ENCODE measurements at regions not wholly inside any gene's neighbourhood (a gene's known extent, or its start where the extent isn't known, plus 50 kb on each side); places are given as distances from the start of the nearest gene placed in this dataset.

DNA sequence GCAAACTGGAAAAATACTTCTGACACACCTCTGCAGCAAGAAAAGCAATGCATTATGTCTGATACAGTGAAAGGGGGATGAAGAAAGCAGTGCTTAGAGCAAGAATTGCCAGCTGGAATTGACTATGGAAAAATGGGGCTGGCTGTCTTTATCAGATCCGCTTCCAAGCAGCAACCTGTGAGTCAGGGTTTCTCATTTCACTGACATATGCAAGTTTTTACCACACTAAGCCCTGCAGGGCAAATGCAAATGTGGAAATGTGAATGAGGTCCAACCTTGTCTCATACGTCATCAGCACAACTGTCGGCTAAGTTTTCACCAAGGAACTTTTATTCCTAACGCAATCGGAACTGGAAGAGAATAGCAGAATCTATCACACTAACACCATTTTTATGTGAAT lies 172.5 kb upstream of the GADL1 start:
- TF ChIP-seq EZH2 (IDR thresholded peaks at IDR 0.05; ENCODE audit: low read depth, unreplicated experiment) (no peak), POLR2AphosphoS5 (IDR thresholded peaks at IDR 0.05; ENCODE audit: low read depth) (no peak)
- TF ChIP-seq, protein P1, sequence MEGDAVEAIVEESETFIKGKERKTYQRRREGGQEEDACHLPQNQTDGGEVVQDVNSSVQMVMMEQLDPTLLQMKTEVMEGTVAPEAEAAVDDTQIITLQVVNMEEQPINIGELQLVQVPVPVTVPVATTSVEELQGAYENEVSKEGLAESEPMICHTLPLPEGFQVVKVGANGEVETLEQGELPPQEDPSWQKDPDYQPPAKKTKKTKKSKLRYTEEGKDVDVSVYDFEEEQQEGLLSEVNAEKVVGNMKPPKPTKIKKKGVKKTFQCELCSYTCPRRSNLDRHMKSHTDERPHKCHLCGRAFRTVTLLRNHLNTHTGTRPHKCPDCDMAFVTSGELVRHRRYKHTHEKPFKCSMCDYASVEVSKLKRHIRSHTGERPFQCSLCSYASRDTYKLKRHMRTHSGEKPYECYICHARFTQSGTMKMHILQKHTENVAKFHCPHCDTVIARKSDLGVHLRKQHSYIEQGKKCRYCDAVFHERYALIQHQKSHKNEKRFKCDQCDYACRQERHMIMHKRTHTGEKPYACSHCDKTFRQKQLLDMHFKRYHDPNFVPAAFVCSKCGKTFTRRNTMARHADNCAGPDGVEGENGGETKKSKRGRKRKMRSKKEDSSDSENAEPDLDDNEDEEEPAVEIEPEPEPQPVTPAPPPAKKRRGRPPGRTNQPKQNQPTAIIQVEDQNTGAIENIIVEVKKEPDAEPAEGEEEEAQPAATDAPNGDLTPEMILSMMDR (conservative IDR thresholded peaks at IDR 0.05; ENCODE audit: low read depth in 2 of 2), result no peak
- TF ChIP-seq, protein P2, sequence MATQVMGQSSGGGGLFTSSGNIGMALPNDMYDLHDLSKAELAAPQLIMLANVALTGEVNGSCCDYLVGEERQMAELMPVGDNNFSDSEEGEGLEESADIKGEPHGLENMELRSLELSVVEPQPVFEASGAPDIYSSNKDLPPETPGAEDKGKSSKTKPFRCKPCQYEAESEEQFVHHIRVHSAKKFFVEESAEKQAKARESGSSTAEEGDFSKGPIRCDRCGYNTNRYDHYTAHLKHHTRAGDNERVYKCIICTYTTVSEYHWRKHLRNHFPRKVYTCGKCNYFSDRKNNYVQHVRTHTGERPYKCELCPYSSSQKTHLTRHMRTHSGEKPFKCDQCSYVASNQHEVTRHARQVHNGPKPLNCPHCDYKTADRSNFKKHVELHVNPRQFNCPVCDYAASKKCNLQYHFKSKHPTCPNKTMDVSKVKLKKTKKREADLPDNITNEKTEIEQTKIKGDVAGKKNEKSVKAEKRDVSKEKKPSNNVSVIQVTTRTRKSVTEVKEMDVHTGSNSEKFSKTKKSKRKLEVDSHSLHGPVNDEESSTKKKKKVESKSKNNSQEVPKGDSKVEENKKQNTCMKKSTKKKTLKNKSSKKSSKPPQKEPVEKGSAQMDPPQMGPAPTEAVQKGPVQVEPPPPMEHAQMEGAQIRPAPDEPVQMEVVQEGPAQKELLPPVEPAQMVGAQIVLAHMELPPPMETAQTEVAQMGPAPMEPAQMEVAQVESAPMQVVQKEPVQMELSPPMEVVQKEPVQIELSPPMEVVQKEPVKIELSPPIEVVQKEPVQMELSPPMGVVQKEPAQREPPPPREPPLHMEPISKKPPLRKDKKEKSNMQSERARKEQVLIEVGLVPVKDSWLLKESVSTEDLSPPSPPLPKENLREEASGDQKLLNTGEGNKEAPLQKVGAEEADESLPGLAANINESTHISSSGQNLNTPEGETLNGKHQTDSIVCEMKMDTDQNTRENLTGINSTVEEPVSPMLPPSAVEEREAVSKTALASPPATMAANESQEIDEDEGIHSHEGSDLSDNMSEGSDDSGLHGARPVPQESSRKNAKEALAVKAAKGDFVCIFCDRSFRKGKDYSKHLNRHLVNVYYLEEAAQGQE (IDR thresholded peaks at IDR 0.05; ENCODE audit: unreplicated experiment), result no peak
